ENCODE measurements at regions not wholly inside any gene's neighbourhood (a gene's known extent, or its start where the extent isn't known, plus 50 kb on each side); places are given as distances from the start of the nearest gene placed in this dataset.

DNA sequence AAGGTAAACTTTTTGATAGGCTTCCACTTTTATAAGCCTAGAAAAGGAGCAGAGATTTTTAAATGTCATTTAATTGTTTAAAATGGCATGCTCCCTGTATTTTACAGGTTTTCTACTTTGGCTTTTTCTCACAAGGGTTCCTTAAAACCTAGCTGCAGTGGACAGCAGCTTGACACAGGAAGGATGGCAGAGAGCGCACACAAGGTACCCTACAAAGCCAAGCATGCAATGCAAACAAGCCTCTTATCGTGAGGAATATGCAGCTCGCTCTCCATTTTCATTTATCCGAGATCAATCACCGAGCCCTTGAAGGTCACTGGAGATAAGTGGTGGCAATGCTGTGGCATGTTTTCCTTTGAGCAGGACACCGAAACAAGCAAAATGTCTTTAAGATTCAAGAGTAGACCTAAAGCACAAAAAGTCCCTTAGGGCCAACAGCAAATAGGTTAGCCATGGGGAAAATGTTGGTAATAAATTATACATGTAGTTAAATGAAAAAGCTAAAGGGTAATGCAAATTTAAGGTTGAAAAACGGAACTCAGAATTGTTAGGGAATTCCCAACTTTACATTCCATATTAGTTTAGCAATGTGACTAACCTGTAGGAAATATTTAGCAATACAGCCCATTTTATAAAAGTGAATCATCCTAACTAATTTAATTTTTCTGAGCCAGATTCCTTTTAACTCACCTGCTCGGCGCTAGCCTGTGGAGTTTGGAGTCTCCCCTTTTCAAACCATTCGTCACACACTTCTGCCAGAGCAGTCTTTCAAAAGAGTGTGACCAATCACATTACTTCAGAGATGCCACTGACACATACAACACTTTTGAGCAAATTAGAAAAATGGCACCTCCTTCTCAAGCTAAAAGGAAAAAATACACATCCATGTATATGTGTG, 337.9 kb upstream of the PKDCC start:
- no peak for DNase-seq

- no peak for DNase-seq
Measured at GRCh38 chr2:41710944-41711343, 336.9 kb upstream of the PKDCC start.

- DNase-seq: no peak
Measured at GRCh38 chr2:41711736-41712135, 336.1 kb upstream of the PKDCC start.

GRCh38 chr2:41716497-41716896, 331.3 kb upstream of the PKDCC start:
- DNase-seq: peak; percentile 66

GRCh38 chr2:41717839-41718238, 330.0 kb upstream of the PKDCC start:
- no peak for DNase-seq

- DNase-seq: no peak
Measured at GRCh38 chr2:41718705-41719104, 329.1 kb upstream of the PKDCC start.

DNA sequence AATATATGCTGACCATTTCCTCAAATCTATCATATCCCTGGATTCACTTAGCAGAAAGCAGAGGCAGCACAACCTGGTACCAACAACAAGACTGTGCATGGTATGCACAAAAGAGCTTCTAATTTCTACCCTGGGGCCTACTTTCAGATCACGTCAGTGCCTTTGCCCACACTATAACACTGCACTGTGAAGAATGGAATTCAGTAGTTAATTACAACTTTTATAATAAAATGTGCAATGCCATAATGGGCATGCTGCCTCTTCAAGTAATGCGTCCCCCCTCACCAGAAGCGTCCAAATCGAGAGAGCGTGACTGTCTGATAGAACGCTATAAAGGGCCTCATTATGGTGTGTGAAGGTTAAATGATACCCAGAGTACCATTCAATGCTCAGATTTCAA, 328.1 kb upstream of the PKDCC start:
- DNase-seq: no peak

- DNase-seq: no peak
Measured at GRCh38 chr2:41720331-41721251, 327.2 kb upstream of the PKDCC start.

GRCh38 chr2:41722668-41723369, 325.0 kb upstream of the PKDCC start:
- DNase-seq: peak; percentile 8

GRCh38 chr2:41723526-41723925, 324.3 kb upstream of the PKDCC start:
- no peak for DNase-seq

- DNase-seq: no peak
Measured at GRCh38 chr2:41724465-41724864, 323.4 kb upstream of the PKDCC start.

- DNase-seq: no peak
Measured at GRCh38 chr2:41725901-41726300, 321.9 kb upstream of the PKDCC start.

DNA sequence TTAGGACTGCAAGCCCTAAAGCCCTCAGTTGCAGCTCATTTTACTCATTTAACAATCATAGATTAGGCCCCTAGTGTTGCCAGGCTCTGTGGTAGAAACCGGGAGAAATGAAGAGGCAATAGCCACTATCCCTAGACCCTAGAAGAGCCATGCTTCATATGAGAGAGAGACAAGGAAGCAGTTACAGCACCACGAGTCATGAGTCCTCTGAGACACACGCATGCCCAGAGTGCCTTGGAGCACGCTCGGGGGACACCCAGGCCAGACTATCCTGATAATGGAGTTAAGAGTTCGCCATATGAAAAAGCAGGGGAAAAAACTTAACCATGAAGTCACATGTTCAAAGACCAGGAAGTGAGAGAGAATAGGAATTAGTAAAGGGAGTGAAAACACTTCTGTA, 321.5 kb upstream of the PKDCC start:
- DNase-seq: no peak

- no peak for DNase-seq
Measured at GRCh38 chr2:41727152-41727551, 320.7 kb upstream of the PKDCC start.

GRCh38 chr2:41727711-41728110, 320.1 kb upstream of the PKDCC start:
- DNase-seq: no peak

DNA sequence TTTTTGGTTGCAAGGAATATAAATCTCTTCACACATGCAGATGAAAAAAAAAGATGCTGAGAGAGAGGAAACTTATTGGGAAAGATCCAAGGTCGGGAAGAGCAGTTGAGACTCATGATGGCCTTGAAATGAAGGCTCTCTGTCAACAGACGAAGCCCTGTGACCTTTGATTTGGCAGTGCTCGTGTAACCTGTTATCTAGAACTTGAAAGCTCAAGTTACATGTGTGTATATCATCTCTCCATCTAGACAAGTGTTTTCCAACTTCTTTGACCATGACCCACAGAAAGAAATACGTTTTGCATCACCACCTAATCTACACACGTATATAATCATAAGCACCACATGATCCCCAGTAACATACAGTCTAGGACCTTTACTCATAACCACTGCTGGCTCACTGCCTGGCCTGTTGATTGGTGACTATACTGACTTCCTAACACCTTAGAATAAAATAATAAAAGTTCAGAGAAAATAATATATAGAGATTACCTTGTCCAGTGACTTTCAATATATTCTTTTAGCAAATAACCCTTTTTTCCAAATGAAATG, 319.0 kb upstream of the PKDCC start:
- peak; percentile 14 for DNase-seq

DNA sequence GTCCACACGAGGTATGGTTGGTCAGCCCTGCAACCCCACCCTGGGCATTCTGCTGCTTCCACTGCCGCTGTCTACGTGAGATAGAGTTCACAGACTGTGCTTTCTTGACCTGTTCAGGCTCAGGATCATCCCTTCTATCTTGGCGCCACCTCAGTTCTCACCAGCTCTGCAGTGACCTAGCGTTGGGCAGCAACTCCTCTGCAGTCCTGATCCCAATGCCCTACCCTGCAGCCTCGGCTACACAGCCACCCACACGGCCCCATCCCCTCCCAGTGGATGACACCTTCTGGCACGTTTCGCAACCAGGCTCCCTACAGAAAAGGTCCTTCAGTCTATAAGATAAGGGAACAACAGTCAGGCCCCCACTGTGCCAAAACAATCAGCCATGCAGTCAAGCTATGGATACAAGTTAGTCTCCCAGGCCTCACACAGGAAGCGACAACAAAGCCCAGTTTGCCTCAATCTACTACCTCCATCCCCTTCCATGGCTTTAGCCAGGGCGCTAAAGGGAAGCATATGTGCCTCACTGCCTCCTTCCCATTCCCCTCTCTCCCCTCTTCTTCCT, 317.9 kb upstream of the PKDCC start:
- DNase-seq: no peak

- no peak for DNase-seq
Measured at GRCh38 chr2:41735006-41735405, 312.8 kb upstream of the PKDCC start.

DNA sequence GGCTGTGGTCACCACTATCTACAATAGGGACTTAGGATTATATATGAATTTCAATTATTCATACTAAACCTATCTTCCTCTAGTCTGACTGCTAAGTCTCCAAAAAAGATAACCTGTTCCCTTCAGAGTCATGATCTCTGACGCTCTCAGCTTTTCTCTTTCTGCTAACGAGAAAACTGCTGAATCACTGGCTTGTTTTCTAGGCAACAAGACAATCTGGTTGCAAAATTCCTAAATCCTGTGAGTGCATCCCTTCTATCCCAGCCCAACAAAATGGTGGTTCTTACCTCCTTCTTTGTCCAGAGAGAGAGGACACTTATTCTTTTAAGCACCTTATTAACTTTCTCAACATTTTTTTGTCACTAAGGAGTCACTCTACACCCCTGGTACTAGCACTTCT, 312.3 kb upstream of the PKDCC start:
- DNase-seq: no peak

GRCh38 chr2:41736105-41736567, 311.7 kb upstream of the PKDCC start:
- peak; percentile 82 for DNase-seq

DNA sequence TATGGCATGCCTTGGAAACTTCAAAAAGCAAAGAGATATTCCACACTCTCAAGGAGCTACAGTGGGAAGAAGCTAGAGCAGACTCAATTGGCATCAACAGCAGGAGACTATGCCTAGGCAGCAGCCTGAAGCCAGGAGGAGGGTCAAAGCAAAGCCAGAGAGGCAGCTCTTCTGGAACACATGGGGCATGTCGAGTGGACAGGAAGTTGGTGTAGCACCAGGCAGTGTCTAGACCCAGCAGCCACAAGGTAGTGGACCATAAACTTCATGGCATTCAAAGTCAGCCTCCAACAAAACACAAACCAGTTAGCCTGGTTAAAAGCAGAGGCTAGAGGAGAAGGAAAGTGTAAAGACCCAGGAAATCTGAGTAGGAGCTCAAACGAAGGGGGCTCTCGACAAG, 311.2 kb upstream of the PKDCC start:
- DNase-seq: peak; percentile 74

GRCh38 chr2:41737888-41738287, 309.9 kb upstream of the PKDCC start:
- no peak for DNase-seq

Data from NCI-H2029 treated with DMSO at 0.1 percent for 48 hours (cell line).